Mammary epithelial cell (primary cell): ENCODE measurements at regions not wholly inside any gene's neighbourhood (a gene's known extent, or its start where the extent isn't known, plus 50 kb on each side); places are given as distances from the start of the nearest gene placed in this dataset.
"Not testable (repeated sequence)": the region's sequence is repeated elsewhere in the genome, so short reads cannot be mapped to it uniquely, and the experiment has no call there.

Source experiments
- EZH2 ChIP-seq: IDR thresholded peaks from 2 replicates; pipeline ENCODE4 v1.6.1; 2012; ENCODE audit warnings: low read length, inconsistent platforms, borderline replicate concordance
- TF ChIP-seq, protein P1 (sequence below), 2 donors: IDR thresholded peaks in 1 of 2; conservative IDR thresholded peaks in 1 of 2; 2 replicates each; pipeline ENCODE4 v1.5.1; 2011 to 2012; ENCODE audit warnings: inconsistent platforms in 2 of 2, low read length in 2 of 2, mild to moderate bottlenecking in 2 of 2, control low read depth in 1 of 2, low read depth in 1 of 2; ENCODE audit not compliant: insufficient read depth in 1 of 2; ENCODE audit errors: extremely low read depth in 1 of 2

GRCh38 chr2:89061174-89061573 lies 369.7 kb downstream of the RPIA start:
- TF ChIP-seq, protein P1, sequence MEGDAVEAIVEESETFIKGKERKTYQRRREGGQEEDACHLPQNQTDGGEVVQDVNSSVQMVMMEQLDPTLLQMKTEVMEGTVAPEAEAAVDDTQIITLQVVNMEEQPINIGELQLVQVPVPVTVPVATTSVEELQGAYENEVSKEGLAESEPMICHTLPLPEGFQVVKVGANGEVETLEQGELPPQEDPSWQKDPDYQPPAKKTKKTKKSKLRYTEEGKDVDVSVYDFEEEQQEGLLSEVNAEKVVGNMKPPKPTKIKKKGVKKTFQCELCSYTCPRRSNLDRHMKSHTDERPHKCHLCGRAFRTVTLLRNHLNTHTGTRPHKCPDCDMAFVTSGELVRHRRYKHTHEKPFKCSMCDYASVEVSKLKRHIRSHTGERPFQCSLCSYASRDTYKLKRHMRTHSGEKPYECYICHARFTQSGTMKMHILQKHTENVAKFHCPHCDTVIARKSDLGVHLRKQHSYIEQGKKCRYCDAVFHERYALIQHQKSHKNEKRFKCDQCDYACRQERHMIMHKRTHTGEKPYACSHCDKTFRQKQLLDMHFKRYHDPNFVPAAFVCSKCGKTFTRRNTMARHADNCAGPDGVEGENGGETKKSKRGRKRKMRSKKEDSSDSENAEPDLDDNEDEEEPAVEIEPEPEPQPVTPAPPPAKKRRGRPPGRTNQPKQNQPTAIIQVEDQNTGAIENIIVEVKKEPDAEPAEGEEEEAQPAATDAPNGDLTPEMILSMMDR (conservative IDR thresholded peaks at IDR 0.05 in 1 of 2, IDR thresholded peaks at IDR 0.05 in 1 of 2; ENCODE audit: extremely low read depth in 1 of 2, insufficient read depth in 1 of 2, low read depth in 1 of 2, low read length in 2 of 2): not testable (repeated sequence)
- TF ChIP-seq EZH2: not testable (repeated sequence)
